ENCODE measurements at regions not wholly inside any gene's neighbourhood (a gene's known extent, or its start where the extent isn't known, plus 50 kb on each side); places are given as distances from the start of the nearest gene placed in this dataset.
"Not testable (repeated sequence)": the region's sequence is repeated elsewhere in the genome, so short reads cannot be mapped to it uniquely, and the experiment has no call there.

DNA sequence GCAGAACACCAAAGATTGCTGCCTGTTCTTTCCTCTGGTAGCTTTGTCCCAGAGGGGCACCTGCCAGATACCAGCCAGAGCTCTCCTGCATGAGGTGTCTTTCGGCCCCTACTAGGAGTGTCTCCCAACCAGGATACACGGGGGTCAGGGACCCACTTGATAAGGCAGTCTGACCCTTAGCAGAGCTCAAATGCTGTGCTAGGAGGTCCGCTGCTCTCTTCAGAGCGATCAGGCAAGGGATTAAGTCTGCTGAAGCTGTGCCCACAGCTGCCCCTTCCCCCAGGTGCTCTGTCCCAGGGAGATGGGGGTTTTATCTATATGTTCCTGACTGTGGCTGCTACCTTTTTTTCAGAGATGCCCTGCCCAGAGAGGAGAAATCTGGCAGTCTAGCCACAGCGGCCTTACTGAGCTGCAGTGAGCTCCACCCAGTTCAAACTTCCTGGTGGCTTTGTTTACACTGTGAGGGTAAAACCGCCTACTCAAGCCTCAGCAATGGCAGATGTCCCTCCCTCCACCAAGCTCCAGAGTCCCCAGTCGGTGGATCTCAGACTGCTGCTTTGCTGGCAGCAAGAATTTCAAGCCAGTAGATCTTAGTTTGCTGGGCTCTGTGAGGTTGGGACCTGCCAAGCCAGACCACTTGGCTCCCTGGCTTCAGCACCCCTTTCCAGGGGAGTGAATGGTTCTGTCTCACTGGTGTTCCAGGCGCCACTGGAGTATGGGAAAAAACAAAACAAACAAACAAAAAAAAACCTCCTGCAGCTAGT is 52.0 kb upstream of the TMTC2 start:
- DNase-seq: not testable (repeated sequence)

DNA sequence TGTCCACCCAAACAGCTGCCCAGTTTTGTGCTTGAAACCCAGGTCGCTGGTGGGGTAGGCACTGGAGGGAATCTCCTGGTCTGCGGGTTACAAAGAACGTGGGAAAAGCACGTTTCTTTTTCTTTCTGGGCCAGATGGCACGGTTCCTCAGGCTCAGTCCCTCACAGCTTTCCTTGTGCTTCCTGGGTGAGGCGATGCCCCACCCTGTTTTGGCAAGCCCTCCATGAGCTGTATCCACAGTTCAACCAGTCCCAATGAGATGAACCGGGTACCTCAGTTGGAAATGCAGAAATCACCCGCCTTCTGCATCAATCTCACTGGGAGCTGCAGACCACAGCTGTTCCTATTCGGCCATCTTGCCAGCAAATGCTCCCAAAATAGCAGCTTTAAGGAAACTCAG is 51.4 kb upstream of the TMTC2 start:
- DNase-seq: no peak
